H54 (cell line): ENCODE measurements at regions not wholly inside any gene's neighbourhood (a gene's known extent, or its start where the extent isn't known, plus 50 kb on each side); places are given as distances from the start of the nearest gene placed in this dataset.

Experiments used
- DNase-seq: peaks from one replicate; pipeline ENCODE4 v3.0.0; 2011; ENCODE audit warnings: low spot score, mixed read lengths; ENCODE audit not compliant: insufficient read length
- FAIRE-seq: peaks from 3 replicates; lab custom pipeline; 2011; peaks lifted over from hg19 to GRCh38; lab: Jason Lieb, UNC
- POLR2A ChIP-seq: IDR thresholded peaks from 2 replicates; pipeline ENCODE4 v1.6.1; 2011; ENCODE audit warnings: low read depth, mild to moderate bottlenecking, low read length

- FAIRE-seq, result no peak
Observed at GRCh38 chr15:68001811-68002210, 52.3 kb upstream of the PIAS1 start.

DNA sequence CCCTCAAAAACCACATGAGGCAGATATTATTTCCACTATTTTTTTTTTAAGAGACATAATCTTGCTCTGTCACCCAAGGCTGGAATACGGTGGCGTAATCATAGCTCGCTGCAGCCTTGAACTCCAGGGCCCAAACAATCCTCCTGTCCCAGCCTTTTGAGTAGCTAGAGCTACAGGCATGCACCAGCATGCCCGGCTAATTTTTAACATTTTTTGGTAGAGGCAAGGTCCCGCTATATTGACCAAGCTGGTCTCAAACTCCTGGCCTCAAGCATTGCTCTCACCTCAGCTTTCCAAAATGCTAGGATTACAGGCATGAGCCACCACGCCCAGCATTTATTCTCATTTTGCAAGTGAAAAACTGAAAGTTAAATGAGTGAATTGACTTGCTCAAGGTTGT lies 50.8 kb upstream of the PIAS1 start:
- no peak for FAIRE-seq
- no peak for TF ChIP-seq POLR2A
- no peak for DNase-seq

More at GRCh38 chr15:68001811-68002210, 52.3 kb upstream of the PIAS1 start:
- no peak for DNase-seq
- TF ChIP-seq POLR2A, result no peak
